Neural progenitor cell (in vitro differentiated cells): ENCODE measurements at regions not wholly inside any gene's neighbourhood (a gene's known extent, or its start where the extent isn't known, plus 50 kb on each side); places are given as distances from the start of the nearest gene placed in this dataset.

Experiments used
- CTCF ChIP-seq: fragments of 200-600 bp; sonication (generic); IDR thresholded peaks from 2 replicates; pipeline ENCODE4 v1.5.1; 2017; ENCODE audit warnings: antibody characterized with exemption, mild to moderate bottlenecking
- EZH2 ChIP-seq: fragments of 200-600 bp; sonication (generic); IDR thresholded peaks from 2 replicates; pipeline ENCODE4 v1.6.1; 2017; ENCODE audit warnings: antibody characterized with exemption, mild to moderate bottlenecking, moderate library complexity

- TF ChIP-seq EZH2 (no peak), CTCF (no peak)
Measured at GRCh38 chr4:149955780-149956390, 122.4 kb upstream of the DCLK2 start.
